ENCODE measurements at regions not wholly inside any gene's neighbourhood (a gene's known extent, or its start where the extent isn't known, plus 50 kb on each side); places are given as distances from the start of the nearest gene placed in this dataset.
"Not testable (repeated sequence)": the region's sequence is repeated elsewhere in the genome, so short reads cannot be mapped to it uniquely, and the experiment has no call there.

GRCh38 chr3:125645616-125646015 is 50.3 kb upstream of the OSBPL11 start:
- no peak for DNase-seq

- no peak for DNase-seq
These were observed 51.3 kb upstream of the OSBPL11 start for GRCh38 chr3:125646581-125646980.

- no peak for DNase-seq
These were observed 52.2 kb upstream of the OSBPL11 start for GRCh38 chr3:125647318-125648014.

GRCh38 chr3:125651244-125651643 is 55.9 kb upstream of the OSBPL11 start:
- no peak for DNase-seq

GRCh38 chr3:125652349-125652748 is 57.1 kb upstream of the OSBPL11 start:
- DNase-seq = no peak

- no peak for DNase-seq
These were observed 59.2 kb upstream of the OSBPL11 start for GRCh38 chr3:125654526-125654925.

- no peak for DNase-seq
These were observed 67.4 kb upstream of the OSBPL11 start for GRCh38 chr3:125662675-125663074.

- DNase-seq = no peak
These were observed 75.1 kb upstream of the OSBPL11 start for GRCh38 chr3:125670352-125670751.

GRCh38 chr3:125670945-125671344 is 75.6 kb upstream of the OSBPL11 start:
- DNase-seq = no peak

- DNase-seq = no peak
These were observed 76.4 kb upstream of the OSBPL11 start for GRCh38 chr3:125671461-125672243.

- DNase-seq = no peak
These were observed 80.5 kb upstream of the OSBPL11 start for GRCh38 chr3:125675791-125676190.

- DNase-seq = no peak
These were observed 84.0 kb upstream of the OSBPL11 start for GRCh38 chr3:125679258-125679657.

- no peak for DNase-seq
These were observed 85.8 kb upstream of the OSBPL11 start for GRCh38 chr3:125681146-125681545.

- not testable (repeated sequence) for DNase-seq
These were observed 86.6 kb upstream of the OSBPL11 start for GRCh38 chr3:125681906-125682305.

- not testable (repeated sequence) for DNase-seq
These were observed 87.3 kb upstream of the OSBPL11 start for GRCh38 chr3:125682610-125683009.

GRCh38 chr3:125683067-125683829 is 88.0 kb upstream of the OSBPL11 start:
- peak; percentile 23 for DNase-seq

- peak; percentile 7 for DNase-seq
These were observed 88.9 kb upstream of the OSBPL11 start for GRCh38 chr3:125684199-125684598.

- DNase-seq = not testable (repeated sequence)
These were observed 90.4 kb upstream of the OSBPL11 start for GRCh38 chr3:125685741-125686140.

- DNase-seq = no peak
These were observed 97.1 kb upstream of the OSBPL11 start for GRCh38 chr3:125692361-125692760.

- DNase-seq = no peak
These were observed 98.6 kb upstream of the OSBPL11 start for GRCh38 chr3:125693887-125694286.

GRCh38 chr3:125694761-125695294 is 99.5 kb upstream of the OSBPL11 start:
- peak; percentile 55 for DNase-seq

- DNase-seq = no peak
These were observed 100.4 kb upstream of the OSBPL11 start for GRCh38 chr3:125695688-125696087.

- DNase-seq = not testable (repeated sequence)
These were observed 101.8 kb upstream of the OSBPL11 start for GRCh38 chr3:125697126-125697525.

Measured in NCI-H1092 (cell line).